ENCODE measurements at regions not wholly inside any gene's neighbourhood (a gene's known extent, or its start where the extent isn't known, plus 50 kb on each side); places are given as distances from the start of the nearest gene placed in this dataset.

DNA sequence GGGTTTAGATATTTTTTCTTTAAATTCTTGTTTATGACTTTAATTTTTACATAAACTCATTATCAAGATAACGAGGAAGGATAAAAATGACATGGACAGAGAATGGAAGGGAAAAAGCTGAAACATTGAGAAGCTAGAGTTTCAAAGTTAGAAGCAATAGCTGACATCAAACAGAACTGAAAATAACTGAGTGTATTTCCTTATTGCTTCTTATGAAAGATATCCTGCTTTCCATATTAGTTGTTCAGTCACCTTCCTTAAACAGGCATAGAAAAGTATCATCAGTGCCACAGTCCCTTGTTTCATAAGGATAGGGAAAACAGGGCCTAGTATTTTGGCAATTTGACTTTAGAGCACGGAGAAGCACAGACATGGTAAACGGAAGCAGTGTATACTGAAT is 460.5 kb upstream of the GHITM start:
- Histone ChIP-seq H3K36me3 (ENCODE audit: insufficient read depth, low read length) (no peaks in the 10 kb centered on the region), H3K4me3 (ENCODE audit: low read depth in 1 of 2, low read length in 2 of 2) (no peak overlapping the region), H3K27ac (ENCODE audit: low read depth, low read length) (no peak overlapping the region), H3K9ac (ENCODE audit: low read length) (no peak overlapping the region), H3K4me1 (ENCODE audit: insufficient read depth, low read length) (no peaks in the 10 kb centered on the region), H3K27me3 (ENCODE audit: control insufficient read depth in 1 of 2, insufficient read depth in 2 of 2, low read length in 2 of 2) (no peaks in the 10 kb centered on the region), H3K9me3 (ENCODE audit: low read length) (no peaks in the 10 kb centered on the region)

DNA sequence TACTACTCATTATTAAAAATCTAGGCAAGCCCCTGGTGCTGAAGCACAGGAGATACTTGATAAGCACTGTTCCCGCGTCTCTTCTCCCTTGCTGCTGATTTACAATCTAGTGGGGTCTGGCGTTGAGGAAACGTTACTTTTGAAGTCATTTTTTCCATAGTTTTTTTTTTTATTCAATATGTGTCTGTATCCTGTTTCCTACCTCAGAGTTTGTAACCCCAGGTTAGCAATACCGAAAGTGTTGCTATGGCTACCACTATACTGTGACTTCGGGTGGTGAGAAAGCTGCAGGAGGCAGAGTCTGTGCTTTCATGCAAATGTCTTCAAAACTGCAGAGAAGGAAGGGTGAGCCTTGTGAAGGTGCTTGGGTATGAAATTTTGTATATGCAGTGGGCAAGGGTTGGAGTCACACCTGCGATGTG is 458.8 kb upstream of the GHITM start:
- Histone ChIP-seq H3K4me3 (ENCODE audit: low read depth in 1 of 2, low read length in 2 of 2) (no peak overlapping the region), H3K9me3 (ENCODE audit: low read length) (no peaks in the 10 kb centered on the region), H3K4me1 (ENCODE audit: insufficient read depth, low read length) (no peaks in the 10 kb centered on the region), H3K36me3 (ENCODE audit: insufficient read depth, low read length) (no peaks in the 10 kb centered on the region), H3K27ac (ENCODE audit: low read depth, low read length) (no peak overlapping the region), H3K27me3 (ENCODE audit: control insufficient read depth in 1 of 2, insufficient read depth in 2 of 2, low read length in 2 of 2) (no peaks in the 10 kb centered on the region), H3K9ac (ENCODE audit: low read length) (no peak overlapping the region)

DNA sequence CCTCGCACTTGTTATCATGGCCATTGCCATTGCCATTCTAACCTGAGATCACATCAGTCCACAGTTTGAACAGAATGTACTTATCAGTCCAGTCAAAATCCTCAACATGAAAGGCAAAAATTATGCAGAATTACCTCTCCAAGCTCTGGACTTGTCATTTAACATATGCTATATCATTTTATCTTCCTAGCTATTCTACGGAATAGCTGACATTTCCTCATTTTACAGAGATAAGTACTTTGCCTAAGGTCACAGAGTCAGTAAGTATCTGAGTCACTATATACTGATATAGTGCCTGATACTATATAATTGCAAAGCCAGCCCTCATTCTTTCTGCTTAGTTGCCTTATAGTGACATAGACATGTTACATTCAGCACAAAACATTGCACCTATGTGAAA is 456.9 kb upstream of the GHITM start:
- Histone ChIP-seq H3K9me3 (ENCODE audit: low read length) (no peaks in the 10 kb centered on the region), H3K36me3 (ENCODE audit: insufficient read depth, low read length) (no peaks in the 10 kb centered on the region), H3K9ac (ENCODE audit: low read length) (no peak overlapping the region), H3K4me1 (ENCODE audit: insufficient read depth, low read length) (no peaks in the 10 kb centered on the region), H3K4me3 (ENCODE audit: low read depth in 1 of 2, low read length in 2 of 2) (no peak overlapping the region), H3K27me3 (ENCODE audit: control insufficient read depth in 1 of 2, insufficient read depth in 2 of 2, low read length in 2 of 2) (no peaks in the 10 kb centered on the region), H3K27ac (ENCODE audit: low read depth, low read length) (no peak overlapping the region)

DNA sequence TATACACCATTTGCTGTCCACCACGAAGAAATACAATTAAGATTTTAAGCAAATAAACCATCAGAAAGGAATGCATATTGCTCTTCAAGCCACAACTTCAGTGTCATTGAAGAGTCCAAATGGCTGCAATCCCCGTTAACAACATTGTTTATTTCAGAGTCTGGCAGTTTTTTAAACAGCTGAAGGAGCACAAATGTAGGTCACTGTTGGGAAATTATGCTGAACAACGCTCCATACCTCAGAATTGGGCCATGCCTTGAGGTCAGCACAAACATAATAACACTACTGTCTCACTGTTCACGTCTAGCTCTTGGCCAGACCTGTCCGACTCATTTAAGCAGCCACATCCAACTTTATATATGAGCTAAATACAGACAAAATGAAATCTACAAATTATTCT is 453.9 kb upstream of the GHITM start:
- Histone ChIP-seq H3K4me1 (ENCODE audit: insufficient read depth, low read length) (no peaks in the 10 kb centered on the region), H3K4me3 (ENCODE audit: low read depth in 1 of 2, low read length in 2 of 2) (no peak overlapping the region), H3K27ac (ENCODE audit: low read depth, low read length) (no peak overlapping the region), H3K36me3 (ENCODE audit: insufficient read depth, low read length) (no peaks in the 10 kb centered on the region), H3K9ac (ENCODE audit: low read length) (no peak overlapping the region), H3K27me3 (ENCODE audit: control insufficient read depth in 1 of 2, insufficient read depth in 2 of 2, low read length in 2 of 2) (no peaks in the 10 kb centered on the region), H3K9me3 (ENCODE audit: low read length) (no peaks in the 10 kb centered on the region)

DNA sequence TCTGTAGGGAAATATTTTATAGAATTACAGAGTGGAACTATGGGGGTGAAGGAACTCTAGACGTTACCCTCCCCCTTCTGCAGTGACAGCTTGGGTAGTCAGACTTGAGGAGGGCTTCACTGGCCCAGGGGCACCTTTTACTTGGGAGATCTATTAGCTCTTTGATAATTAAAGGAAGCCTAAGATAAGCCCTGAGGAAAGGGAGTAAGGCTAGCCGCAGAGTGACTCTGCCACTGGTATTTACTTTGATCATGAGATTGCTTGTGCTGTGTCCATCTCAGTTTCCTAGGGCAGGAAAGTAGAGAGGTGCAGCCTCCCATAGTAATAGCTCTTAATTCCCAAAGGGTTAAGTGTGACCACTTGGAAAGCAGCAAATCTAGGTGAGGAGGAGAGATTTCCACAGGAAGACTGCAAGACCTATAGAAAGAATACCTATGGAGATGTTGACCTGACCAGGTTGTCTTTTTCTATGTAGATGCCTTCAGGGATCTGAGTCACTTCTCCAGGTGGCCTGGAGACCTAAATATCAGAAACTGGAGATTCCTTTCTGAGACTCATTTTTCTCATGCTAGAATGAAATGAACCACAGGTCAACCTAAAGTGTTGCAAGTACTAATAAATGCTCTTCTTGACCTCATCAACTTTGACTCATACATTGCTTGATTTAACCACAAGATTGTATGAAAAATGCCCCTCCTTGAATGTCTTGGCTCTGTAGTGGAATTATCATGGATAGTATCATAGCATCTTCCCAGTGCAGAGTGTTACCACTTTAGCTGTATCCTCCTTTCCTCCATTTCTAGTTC is 447.3 kb upstream of the GHITM start:
- Histone ChIP-seq H3K9me3 (ENCODE audit: low read length) (no peaks in the 10 kb centered on the region), H3K4me1 (ENCODE audit: insufficient read depth, low read length) (no peaks in the 10 kb centered on the region), H3K27ac (ENCODE audit: low read depth, low read length) (no peak overlapping the region), H3K9ac (ENCODE audit: low read length) (no peak overlapping the region), H3K36me3 (ENCODE audit: insufficient read depth, low read length) (no peaks in the 10 kb centered on the region), H3K27me3 (ENCODE audit: control insufficient read depth in 1 of 2, insufficient read depth in 2 of 2, low read length in 2 of 2) (no peaks in the 10 kb centered on the region), H3K4me3 (ENCODE audit: low read depth in 1 of 2, low read length in 2 of 2) (no peak overlapping the region)

DNA sequence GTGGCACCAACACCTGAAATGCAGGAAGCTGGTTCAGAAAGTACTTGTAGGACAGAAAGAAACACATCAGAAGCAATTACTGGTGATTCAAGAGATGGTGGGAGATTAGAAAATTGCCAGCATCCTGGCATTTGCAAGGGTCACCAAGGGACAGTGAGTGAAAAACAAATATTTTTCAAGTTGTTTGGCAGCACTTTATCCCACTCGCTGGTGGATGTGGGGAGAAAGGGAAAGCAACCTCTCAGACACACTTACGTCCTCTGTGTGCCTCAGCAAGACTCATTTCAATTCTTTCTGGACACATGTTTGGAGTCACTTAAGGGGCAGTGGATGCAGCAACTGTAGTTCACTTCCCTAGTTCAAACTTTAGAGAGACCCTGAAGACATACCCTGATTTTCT is 440.4 kb upstream of the GHITM start:
- Histone ChIP-seq H3K9me3 (ENCODE audit: low read length) (no peaks in the 10 kb centered on the region), H3K9ac (ENCODE audit: low read length) (no peak overlapping the region), H3K36me3 (ENCODE audit: insufficient read depth, low read length) (no peaks in the 10 kb centered on the region), H3K27me3 (ENCODE audit: control insufficient read depth in 1 of 2, insufficient read depth in 2 of 2, low read length in 2 of 2) (no peaks in the 10 kb centered on the region), H3K4me1 (ENCODE audit: insufficient read depth, low read length) (no peaks in the 10 kb centered on the region), H3K27ac (ENCODE audit: low read depth, low read length) (no peak overlapping the region), H3K4me3 (ENCODE audit: low read depth in 1 of 2, low read length in 2 of 2) (no peak overlapping the region)

DNA sequence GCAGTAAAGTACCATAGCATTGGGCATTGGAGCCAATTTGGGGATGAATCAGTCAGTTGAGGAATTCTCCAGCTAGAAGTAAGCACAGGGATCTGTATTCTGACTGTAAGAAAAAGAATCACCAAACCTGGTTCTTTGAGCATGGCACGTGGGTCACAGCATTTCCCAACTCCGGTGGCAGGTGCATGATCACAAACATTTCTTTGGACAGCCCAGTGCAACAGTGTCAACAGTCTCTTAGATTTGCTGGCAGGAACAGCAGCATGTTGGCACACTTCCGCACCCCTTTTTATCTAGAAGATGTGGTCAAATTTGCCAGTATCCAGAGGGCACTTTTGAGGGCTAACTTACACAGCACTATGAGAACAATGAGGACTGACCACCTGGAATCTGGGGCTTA is 437.5 kb upstream of the GHITM start:
- Histone ChIP-seq H3K9me3 (ENCODE audit: low read length) (no peaks in the 10 kb centered on the region), H3K27ac (ENCODE audit: low read depth, low read length) (no peak overlapping the region), H3K36me3 (ENCODE audit: insufficient read depth, low read length) (no peaks in the 10 kb centered on the region), H3K27me3 (ENCODE audit: control insufficient read depth in 1 of 2, insufficient read depth in 2 of 2, low read length in 2 of 2) (no peaks in the 10 kb centered on the region), H3K9ac (ENCODE audit: low read length) (no peak overlapping the region), H3K4me1 (ENCODE audit: insufficient read depth, low read length) (no peaks in the 10 kb centered on the region), H3K4me3 (ENCODE audit: low read depth in 1 of 2, low read length in 2 of 2) (no peak overlapping the region)

DNA sequence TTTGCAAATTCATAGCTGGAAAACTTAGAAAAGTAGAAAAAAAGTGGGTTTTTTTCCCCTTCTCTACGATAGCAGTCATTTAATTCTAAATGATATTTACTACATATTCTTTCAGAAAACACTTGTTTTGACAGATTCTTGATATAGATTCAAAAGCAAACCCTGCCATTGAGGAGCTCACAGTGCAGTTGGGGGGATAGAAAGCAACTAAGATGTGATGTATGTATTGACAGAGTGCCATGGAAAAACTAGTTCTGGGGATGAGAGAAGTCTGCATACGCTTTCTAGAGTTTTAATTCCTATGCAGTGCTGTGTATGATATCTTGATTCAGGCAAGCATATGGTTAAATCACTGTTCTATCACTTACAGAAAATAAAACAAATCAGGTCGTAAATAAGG is 436.6 kb upstream of the GHITM start:
- no peaks in the 10 kb centered on the region for H3K9me3 ChIP-seq (ENCODE audit: low read length)
- no peak overlapping the region for H3K27ac ChIP-seq (ENCODE audit: low read depth, low read length)
- no peak overlapping the region for H3K9ac ChIP-seq (ENCODE audit: low read length)
- H3K4me1 ChIP-seq (ENCODE audit: insufficient read depth, low read length), result no peaks in the 10 kb centered on the region
- no peak overlapping the region for H3K4me3 ChIP-seq (ENCODE audit: low read depth in 1 of 2, low read length in 2 of 2)
- no peaks in the 10 kb centered on the region for H3K36me3 ChIP-seq (ENCODE audit: insufficient read depth, low read length)
- no peaks in the 10 kb centered on the region for H3K27me3 ChIP-seq (ENCODE audit: control insufficient read depth in 1 of 2, insufficient read depth in 2 of 2, low read length in 2 of 2)

DNA sequence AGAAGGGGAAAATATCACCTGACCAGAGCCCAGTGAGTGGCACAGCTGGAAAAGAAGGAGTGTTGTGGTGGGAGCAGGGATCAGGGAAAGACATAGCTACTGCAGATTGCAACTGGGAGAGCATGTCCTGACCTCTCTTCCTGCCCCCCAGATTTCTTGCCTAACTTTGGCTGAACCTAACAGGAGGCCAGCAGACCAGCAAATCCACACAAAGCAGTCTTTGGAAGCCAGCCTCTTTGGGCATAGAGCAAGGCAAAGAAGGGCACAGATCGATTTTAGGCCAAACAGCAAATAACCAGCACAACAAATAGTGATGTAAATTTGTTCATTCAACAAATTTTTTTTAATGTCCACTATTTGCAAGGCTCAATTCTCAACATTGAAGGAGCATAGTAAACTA is 433.2 kb upstream of the GHITM start:
- H3K27me3 ChIP-seq (ENCODE audit: control insufficient read depth in 1 of 2, insufficient read depth in 2 of 2, low read length in 2 of 2), result no peaks in the 10 kb centered on the region

DNA sequence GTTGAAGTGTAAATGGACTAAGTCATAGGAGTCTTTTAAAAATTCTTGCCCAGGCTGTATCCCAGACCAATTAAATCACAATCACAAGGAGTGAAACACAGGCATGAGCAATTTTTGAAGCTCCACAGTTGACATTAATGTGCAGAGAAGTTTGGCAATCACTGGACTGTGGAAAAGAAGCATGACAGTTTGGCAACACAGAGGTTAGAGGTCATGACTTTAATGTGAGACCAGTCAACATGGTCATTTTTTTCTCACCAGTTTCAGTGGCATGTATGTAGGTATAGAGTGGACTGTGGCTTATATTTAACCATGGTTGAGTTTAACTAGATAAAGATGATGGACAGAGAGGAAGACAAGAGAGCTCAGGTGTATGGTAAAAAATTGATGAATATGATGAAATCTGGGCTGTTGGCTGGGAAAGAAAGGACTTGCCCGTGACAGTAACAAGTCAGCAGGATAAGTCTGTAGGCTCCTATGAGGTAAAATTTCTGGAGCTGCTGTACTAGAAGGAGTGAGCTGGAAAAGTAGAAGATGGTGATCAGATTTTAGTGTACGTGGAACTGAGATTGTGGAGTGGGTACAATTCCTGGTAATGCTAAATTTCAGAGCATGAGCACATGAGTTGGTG is 432.2 kb upstream of the GHITM start:
- H3K27me3 ChIP-seq (ENCODE audit: control insufficient read depth in 1 of 2, insufficient read depth in 2 of 2, low read length in 2 of 2), result no peaks in the 10 kb centered on the region
- H3K9me3 ChIP-seq (ENCODE audit: low read length), result no peaks in the 10 kb centered on the region
- no peaks in the 10 kb centered on the region for H3K4me1 ChIP-seq (ENCODE audit: insufficient read depth, low read length)
- no peaks in the 10 kb centered on the region for H3K36me3 ChIP-seq (ENCODE audit: insufficient read depth, low read length)
- no peak overlapping the region for H3K9ac ChIP-seq (ENCODE audit: low read length)
- H3K27ac ChIP-seq (ENCODE audit: low read depth, low read length), result no peak overlapping the region
- H3K4me3 ChIP-seq (ENCODE audit: low read depth in 1 of 2, low read length in 2 of 2), result no peak overlapping the region

More for the DNA sequence above, 433.2 kb upstream of the GHITM start:
- no peaks in the 10 kb centered on the region for H3K36me3 ChIP-seq (ENCODE audit: insufficient read depth, low read length)
- no peak overlapping the region for H3K27ac ChIP-seq (ENCODE audit: low read depth, low read length)
- no peaks in the 10 kb centered on the region for H3K4me1 ChIP-seq (ENCODE audit: insufficient read depth, low read length)
- no peak overlapping the region for H3K9ac ChIP-seq (ENCODE audit: low read length)
- no peaks in the 10 kb centered on the region for H3K9me3 ChIP-seq (ENCODE audit: low read length)
- H3K4me3 ChIP-seq (ENCODE audit: low read depth in 1 of 2, low read length in 2 of 2), result no peak overlapping the region

DNA sequence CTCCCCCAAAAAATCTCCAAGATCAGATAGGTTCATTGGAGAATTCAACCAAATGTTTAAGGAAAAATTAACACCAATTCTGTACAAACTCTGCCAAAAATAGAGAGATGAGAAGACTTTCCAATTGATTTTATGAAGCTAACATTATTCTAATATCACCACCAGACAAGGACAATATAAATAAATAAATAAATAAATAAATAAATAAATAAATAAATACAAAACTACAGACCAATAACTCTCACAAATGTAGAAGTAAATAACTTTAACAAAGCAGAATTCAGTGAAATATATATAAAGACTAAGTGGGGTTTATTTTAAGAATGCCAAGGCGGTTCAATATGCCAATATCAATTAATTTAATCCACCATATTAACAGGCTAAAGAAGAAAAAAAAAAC is 425.9 kb upstream of the GHITM start:
- Histone ChIP-seq H3K9ac (ENCODE audit: low read length) (no peak overlapping the region), H3K9me3 (ENCODE audit: low read length) (no peaks in the 10 kb centered on the region), H3K4me1 (ENCODE audit: insufficient read depth, low read length) (no peaks in the 10 kb centered on the region), H3K27ac (ENCODE audit: low read depth, low read length) (no peak overlapping the region), H3K36me3 (ENCODE audit: insufficient read depth, low read length) (no peaks in the 10 kb centered on the region), H3K27me3 (ENCODE audit: control insufficient read depth in 1 of 2, insufficient read depth in 2 of 2, low read length in 2 of 2) (no peaks in the 10 kb centered on the region), H3K4me3 (ENCODE audit: low read depth in 1 of 2, low read length in 2 of 2) (no peak overlapping the region)

DNA sequence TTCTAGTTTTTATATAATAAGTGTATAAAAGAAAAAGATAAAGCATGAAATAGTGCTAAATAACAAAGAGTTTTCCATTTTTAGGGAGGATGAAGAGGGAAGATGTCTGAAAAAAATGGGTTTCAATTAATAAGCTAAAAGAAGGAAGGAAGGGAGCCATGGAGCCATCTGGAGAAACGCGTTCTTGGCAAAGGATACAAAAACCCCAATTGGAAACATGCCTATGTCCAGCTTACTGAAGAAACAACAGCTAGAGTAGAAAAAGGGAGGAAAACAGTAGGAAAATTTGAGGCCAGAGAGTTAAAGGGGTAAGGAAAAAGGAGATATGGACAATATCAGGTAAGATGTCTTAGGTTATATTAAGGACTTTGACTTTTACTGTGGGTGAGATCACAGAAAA is 416.2 kb upstream of the GHITM start:
- Histone ChIP-seq H3K27me3 (ENCODE audit: control insufficient read depth in 1 of 2, insufficient read depth in 2 of 2, low read length in 2 of 2) (no peaks in the 10 kb centered on the region), H3K9ac (ENCODE audit: low read length) (no peak overlapping the region), H3K9me3 (ENCODE audit: low read length) (peaks cover 3% of the 10 kb centered on the region), H3K4me1 (ENCODE audit: insufficient read depth, low read length) (no peaks in the 10 kb centered on the region), H3K36me3 (ENCODE audit: insufficient read depth, low read length) (no peaks in the 10 kb centered on the region), H3K27ac (ENCODE audit: low read depth, low read length) (no peak overlapping the region), H3K4me3 (ENCODE audit: low read depth in 1 of 2, low read length in 2 of 2) (no peak overlapping the region)
